GM21515 (cell line): ENCODE measurements at regions not wholly inside any gene's neighbourhood (a gene's known extent, or its start where the extent isn't known, plus 50 kb on each side); places are given as distances from the start of the nearest gene placed in this dataset.
"Not testable (repeated sequence)": the region's sequence is repeated elsewhere in the genome, so short reads cannot be mapped to it uniquely, and the experiment has no call there.

Source experiments
- ATAC-seq: cut with Tn5 transposase; IDR thresholded peaks from one replicate; pipeline ENCODE4 v1.9.1; 2021; ENCODE audit not compliant: unreplicated experiment

DNA sequence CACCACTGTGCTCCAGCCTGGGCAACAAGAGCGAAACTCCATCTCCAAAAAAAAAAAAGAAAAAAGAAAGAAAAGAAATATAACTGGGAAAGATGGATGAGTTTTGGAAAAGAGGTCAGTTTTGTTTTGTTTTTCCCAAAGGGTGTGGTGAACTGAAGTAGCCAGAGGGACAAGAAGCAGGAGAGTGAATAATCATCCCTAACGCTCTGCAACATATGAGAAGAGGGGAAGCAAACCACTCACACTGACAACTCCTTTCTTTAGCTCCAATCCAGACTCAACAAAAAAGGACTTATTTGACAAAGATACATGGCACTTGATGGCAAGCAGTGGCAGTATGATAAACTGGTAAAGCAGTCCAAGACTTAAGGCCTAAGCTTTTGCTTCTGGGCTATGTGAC is 176.1 kb upstream of the HMHB1 start:
- ATAC-seq: no peak

DNA sequence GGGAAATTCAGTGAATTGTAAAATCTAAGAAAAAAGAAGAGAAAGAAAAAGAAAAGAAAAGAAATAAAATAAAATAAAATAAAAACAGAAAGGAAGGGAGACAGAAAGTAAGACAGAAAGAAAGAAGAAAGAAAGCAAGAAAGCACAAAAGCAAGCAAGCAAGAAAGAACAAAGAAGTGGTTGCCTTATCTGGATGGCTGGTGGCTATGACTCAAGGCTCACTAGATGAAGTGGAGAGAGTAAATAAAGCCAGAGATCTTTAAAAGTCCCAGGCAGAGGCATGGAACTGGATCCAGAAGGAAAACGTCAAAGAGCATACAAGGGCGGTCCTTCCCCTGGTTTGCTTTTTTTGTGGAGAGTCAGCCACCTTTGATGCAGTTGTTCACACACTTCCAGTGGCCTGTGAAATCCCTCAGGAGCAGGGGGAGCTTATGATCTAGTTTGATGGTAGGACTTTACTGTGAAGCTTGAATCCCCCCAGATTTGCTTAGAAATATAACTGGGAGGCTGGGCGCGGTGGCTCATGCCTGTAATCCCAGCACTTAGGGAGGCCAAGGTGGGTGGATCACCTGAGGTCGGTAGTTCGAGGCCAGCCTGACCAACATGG is 176.7 kb upstream of the HMHB1 start:
- ATAC-seq: no peak

DNA sequence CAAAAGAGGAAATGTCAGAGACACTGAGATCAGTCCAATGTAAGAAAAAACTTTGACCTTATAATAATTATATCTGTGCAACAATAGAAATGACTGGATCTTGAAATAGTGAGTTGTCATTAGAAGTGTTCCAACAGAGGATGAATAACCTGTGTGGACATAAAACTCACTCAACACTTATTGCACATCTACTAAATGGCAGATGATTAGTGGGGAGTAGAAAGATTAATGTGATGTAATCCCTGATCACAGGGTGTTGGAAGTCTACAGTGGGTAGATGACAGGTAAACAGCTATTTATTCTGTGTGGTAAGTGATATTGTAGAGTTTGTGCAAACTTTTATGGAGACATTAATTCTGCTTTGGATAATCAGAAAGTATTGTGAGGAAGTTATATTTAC is 177.3 kb upstream of the HMHB1 start:
- ATAC-seq: no peak

DNA sequence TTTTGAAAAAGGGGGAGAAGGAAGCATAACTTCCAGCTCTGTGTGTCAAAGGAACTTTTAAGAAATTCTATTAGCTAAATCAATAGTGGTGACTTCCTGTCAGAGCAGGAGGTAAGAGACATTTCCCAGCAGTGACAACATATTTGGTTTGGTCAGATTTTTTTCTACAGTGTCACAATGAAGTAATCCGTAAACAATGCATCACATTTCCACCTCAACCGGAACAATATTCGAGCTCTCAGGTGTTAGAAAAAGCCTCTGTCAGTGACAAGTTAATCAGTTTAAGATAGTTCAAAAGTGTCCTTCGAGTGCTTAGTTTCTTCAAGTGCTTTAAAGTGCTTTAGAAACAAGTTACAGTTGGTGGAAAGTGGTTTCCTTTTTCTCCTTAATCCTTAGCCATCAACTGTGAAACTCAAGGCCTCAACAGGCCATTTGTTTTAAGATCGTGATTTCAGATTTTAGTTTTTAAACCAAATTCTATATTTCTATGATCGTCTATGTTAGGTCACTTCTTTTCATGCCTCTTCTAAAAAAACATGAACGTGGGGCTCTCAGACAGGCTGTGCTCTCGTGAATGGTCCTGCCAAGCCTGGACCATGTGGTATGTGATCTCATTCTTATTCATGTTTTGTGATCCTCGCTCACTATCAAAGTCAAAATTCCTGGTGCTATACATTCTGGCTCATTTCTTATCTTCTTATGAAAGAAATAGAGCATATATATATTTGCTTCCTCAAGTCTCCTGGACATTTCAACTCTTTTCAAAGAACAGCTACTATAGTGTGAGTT is 181.9 kb upstream of the HMHB1 start:
- ATAC-seq: no peak

DNA sequence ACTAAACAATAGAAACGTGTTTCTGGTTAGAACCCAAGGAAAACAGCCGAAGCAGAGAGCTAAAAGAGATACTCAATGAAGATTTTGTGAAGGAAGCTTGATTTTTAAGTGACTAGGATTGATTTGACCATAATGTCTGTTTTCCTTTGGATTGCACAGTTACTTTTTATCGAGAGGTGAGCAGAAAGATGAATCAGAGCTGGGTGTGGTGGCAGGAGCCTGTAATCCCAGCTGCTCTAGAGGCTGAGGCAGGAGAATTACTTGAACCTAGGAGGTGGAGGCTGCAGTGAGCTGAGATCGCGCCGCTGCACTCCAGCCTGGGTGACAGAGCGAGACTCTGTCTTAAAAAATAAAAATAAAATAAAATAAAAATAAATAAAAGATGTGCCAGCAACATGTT is 186.9 kb upstream of the HMHB1 start:
- ATAC-seq: not testable (repeated sequence)

DNA sequence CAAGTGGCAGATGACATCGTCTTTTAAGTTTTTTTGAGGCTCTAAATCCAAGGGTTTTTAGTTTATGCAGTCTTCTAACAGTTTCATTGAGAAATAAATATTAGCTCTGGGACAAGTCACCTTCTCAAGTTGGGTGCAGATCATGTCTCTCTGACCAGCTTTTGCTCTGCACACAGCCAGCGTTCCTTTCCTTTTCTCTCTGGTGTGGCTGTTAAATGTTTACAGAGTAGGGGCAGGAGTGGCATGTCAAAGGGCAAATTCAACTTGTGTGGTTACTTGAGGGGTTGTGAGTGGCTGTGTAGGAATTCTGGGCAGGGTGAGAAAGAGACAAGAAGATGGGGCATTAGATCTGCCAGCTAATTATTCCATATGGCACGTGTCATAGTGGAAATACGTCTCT is 187.5 kb upstream of the HMHB1 start:
- no peak for ATAC-seq

DNA sequence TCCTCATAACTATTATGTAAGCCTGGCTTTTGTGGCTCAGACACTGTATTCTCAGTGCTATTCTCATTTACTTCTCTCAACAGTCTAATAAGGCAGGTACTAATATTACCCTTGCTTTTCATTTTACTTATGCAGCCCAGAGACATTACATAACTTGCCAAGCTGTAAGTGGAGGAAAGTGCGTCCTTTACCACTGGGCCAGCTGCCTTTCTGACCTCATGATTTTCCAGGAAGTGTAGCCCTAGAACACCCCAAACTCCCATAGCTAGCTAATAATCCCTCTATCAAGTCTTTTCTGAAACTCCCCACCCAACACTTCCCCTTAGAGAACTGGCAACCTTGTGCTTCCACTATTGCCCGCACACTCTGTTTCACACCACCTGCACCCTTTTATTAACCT is 192.9 kb upstream of the HMHB1 start:
- no peak for ATAC-seq

DNA sequence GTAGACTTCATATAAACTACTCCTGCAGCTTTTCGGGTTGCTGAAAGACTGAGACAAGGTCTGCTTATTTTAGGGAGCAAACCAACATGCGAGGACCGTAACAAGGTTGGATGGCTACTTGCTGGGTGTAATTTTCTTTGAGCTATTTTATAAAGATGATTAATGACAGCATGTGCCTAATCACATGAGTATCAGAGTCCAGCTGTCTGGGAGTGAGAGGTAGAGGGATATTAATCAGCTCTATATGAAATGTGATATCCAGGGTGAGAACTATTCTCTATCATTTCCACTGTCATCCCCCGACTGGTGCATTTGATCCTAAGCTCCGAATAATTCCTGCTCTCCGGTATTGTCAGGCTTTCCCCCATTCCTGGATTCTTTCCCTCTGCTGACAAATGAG is 193.8 kb upstream of the HMHB1 start:
- no peak for ATAC-seq

DNA sequence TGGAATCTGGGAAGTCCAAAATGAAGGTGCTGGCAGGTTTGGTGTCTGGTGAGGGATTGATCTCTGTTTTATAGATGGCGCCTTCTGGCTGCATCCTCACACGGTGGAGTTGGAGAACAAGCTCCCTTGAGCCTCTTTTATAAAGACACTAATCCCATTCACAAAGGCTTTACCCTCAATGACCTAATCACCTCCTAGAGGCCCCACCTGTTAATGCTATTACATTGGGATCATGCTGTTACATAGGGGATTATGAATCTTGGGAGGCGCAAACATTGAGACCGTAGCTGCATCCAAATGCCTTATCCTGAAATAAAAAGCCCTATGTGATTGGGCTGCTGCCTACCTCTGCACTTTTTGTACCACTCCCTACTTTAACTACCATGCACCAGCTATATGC is 197.1 kb upstream of the HMHB1 start:
- ATAC-seq: no peak

DNA sequence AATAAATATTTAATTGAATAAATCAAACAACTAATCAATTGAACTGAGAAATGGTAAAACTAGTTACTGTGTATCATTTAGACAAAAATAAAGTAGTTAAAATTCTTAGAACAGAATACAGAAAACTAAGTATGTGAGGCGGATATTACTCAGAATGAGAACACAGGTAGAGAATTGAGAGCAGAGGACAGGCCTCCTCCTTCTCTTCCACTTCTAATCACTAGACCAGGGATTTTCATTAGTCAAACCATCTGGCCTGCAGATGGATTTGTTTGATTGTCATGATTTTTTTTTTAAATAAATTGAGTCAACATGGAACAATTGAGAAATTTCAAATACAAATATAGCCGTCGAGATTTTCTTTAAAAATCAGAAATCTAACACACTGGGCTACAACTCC is 198.6 kb upstream of the HMHB1 start:
- peak; percentile 58 for ATAC-seq

DNA sequence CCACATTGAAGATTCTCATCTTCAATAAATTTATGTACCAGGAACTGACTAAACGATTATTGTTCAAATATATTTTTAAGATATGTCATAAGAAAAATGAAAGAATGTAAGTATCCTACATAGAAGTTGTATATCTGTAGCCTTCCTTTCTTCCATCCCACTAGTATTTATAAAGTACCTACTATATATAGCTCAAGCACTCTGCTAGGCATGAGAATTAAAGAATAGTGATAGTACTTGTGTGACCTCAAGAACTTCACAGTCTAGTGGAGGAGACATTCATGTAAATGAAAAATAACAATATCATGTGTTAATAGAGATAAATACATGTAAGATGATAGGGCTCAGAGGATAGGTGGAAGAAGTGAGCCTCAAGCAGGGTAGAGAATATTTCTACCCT is 201.0 kb upstream of the HMHB1 start:
- ATAC-seq: no peak

DNA sequence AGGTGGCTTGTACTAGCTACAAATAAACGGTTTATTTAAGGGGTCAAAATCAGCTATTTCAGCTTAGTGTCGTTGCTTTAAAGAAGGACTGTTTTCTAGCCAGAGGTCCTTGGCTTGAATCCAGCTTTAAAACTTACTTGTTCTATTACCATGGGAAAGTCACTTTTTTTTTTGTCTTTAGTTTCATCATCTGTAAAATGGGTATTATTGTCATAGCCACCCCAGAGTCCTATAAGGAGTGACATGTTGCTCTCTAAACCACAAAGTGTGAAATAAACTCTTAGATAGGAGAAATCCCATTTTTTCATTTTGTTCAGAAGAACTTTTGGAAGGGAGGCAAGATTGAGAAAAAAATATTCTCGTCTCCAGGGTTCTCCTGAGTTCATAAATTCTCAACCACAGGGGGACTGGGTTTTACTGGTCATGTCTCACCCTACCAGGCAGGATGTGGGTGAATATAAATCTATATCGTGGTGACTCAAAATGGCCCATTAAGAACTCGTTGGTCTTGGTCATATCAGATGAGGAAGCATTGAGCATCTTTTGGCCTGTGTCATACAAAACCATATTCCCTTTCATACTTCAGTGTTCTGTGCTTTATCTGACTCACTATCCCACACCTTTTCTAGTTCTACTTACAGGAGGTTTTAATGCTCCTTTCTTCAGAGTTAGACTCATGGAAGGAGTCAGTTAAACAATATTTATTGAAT is 202.7 kb upstream of the NR3C1 start:
- peak; percentile 60 for ATAC-seq

DNA sequence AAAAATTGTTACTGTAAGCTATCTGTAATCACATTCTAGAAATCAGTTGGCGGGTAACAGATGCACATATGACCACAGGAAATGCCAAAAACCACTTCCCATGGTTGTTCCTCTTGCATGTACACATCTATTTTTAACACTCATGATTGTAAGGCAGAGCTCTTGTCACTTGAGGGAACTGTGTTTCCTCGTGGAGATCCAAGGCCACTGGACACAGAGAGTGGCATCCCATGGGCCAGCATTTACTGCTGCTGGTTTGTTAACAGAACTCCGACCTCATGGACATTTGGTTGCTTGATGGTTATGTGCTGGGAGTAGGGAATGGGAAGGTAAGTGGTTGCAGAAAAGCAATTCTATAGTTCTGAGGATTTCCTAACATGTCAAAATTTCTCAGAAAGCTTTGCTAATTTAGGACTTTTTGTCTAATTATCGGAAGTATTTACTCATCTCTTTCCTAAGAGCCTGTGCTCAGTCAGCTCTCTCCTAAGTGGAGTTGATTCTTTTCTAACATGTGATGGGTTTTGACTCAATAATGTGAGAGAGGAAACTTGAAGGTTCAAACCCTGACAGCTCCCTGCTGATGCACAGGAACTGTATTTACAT is 202.0 kb upstream of the NR3C1 start:
- ATAC-seq: peak; percentile 62

DNA sequence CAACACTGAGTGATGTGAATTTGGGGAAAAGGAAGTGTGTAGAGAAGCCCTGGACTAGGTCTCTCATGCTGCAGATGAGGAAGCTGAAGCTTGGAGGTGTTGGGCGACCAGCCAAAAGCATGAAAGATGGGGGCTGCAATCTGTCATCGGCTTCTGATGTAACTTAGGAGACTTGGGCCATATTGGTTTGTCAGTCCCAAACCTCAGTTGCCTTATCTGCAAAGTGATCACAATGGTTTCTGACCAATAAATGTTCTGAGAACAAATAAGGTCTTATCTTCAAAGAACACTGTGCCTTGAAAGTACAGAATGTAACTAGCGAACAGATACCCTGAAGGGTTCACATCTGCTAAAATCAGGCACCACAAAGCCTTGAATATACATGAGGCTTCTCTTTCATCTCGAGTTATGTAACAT is 198.4 kb upstream of the NR3C1 start:
- no peak for ATAC-seq

DNA sequence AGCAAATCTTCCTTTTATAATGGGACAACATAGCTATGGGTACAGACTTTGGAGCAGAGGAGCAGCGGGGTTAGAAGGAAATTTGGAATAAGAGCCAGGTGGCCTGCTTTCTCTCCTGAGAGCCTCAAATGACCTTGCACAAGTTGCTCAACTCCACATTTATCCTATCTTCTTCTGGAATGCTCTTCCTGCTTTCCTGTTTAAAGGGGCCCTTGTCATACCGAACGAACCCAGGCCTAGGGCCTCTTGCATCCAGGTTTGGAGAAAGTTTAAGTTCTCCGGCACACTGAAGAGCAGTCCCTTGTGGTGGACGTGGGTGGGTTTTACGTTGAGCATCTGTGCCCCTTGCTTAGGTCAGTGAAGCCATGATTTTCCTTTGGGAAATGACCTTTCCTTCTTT is 197.9 kb upstream of the NR3C1 start:
- ATAC-seq: no peak

DNA sequence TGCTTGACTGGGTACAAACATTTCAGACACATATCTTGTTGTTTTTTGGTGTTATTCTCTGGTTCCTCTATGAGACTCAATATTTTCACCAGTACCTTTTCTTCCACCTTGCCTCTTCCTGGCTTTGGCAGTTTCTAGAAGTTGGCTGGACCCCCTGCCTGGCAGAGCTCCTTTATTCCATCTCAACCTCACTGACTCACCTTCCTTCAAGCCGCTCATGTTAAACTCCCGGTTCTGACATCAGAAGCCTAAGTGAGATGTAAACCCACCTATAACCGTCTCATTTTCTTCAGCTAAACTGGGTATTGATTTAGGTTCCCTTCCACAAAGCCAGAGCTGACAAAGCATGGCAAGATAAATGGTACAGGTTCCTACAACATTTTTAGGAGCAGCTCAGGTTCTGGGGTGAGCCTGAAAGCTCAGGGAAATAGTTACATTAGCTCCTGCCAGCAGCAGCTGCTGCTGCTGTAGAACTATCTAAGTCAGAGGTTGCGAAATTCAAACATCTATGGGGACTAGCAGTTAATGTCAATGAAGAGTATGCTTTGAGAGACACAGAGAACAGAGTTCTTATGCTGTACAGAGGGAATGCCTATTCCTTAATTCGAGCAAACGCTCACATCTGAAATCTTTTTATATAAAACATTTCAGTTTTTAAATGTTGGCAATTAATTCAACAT is 197.1 kb upstream of the NR3C1 start:
- no peak for ATAC-seq

DNA sequence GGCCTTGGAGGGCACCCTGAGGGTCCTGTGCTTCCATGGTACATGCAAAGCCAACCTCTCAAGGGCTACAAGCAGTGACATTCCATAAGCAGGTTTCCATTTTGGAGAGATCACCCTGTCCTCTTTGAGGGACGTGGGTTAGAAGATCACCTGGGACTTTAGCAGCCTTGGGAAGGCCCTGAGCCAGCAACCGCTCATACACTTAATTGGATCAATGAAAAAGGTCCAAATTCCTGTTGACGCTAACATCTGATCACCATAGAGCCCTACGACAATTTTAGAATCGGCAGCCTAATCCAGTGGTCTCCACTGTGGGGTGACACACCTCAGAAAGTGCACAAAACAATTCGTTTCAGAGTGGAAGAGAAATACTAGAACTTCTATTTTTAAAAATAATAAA is 196.0 kb upstream of the NR3C1 start:
- ATAC-seq: no peak

DNA sequence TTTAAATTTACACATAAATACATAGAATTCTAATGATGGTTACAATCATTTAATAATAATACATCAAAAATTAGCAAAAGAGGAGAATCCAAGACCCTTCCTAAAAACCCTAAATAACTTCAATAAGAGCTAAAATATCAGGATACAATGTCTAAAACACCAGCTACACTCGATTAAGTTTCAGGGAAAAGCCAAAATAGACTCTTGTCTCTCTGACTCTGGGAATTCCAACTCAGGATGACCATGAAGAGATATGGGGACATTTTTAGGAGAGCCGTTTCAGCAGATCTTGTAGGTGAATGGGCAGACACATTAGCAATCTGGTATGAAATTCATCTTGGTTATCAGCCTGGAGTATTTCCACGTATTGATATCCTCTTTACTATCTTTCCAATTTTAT is 193.3 kb upstream of the NR3C1 start:
- no peak for ATAC-seq

DNA sequence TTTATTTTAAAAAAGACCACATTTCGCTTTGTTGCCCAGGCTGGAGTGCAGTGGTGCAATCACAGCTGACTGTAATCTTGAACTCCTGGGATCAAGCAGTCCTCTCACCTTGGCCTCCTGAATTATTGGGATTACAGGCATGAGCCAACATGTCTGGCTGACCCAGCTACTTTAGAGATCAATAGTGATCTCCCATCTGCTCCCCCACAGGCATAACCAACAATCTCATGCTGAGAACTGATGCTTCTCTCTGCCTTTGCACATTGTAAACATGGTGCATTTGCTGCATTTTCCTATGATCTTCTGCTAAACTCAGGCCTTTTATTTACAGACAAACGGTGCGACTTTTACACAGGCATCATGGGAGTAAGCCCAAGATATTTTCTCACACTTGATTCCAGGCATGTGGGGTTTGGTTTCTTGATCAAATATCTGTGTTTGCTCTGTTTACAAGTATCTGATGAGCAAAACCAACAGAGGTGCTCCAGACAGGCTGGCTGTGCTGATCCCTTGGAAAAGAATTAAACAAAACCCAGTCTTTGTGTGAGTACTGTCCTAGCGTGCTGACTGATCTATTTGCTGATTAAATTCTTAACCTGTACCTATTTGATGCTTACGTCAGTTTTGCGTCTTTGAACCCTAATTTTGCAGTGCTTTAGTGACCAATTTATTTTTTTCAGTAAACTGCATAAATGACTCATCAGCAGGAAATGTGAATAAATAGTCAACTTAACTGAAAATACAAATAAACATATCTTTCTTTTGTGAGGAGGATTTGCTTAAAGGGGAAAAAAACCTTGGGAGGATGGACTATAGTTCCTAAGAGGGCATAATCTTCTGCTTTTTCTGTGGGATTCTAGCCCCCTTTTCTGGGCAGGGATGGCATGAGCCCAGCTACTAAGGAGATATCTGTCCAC is 191.7 kb upstream of the NR3C1 start:
- no peak for ATAC-seq

DNA sequence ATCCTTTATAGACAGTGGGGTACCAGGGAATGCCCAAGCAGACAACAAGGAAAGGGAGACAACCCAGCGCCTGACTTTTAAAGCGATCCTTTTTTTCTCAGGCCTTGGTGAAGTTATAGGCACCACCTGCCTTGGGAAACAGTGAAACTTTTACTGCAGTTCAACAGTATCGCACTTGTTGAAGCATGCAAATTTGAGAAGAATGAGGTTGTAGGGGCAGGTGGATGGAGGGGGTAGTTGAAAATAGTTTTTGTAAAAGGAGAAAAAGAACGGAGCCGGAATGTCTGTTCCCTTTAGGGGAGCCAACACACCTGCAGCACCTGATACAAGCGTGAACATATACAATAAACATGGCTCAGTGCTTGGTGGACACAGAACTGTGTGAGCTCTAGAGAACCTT is 190.2 kb upstream of the NR3C1 start:
- ATAC-seq: peak; percentile 47
